Caco-2 (cell line): ENCODE measurements at regions not wholly inside any gene's neighbourhood (a gene's known extent, or its start where the extent isn't known, plus 50 kb on each side); places are given as distances from the start of the nearest gene placed in this dataset.

Experiments used
- BruUV-seq: library from RNA; stranded (reverse); fragments of 400-500 nt; replicated peaks from 2 replicates; lab custom pipeline; 2021; lab: Mats Ljungman, UMichigan
- CTCF ChIA-PET: fragments of 300-600 bp; sonication (Branson Sonifier 250); formaldehyde crosslinking; loops from one replicate; lab custom pipeline; 2022; ENCODE audit warnings: antibody characterized with exemption; lab: Charles Lee
- POLR2A ChIA-PET: fragments of 300-600 bp; sonication (Branson Sonifier 250); formaldehyde crosslinking; loops from one replicate; lab custom pipeline; 2022; ENCODE audit warnings: antibody characterized with exemption; lab: Charles Lee
- DNase-seq, 2 experiments: peaks; one replicate each; pipeline versions ENCODE4 v3.0.0 to v3.0.0-alpha.2; 2020 to 2022
- H3K27me3 ChIP-seq: replicated peaks from 2 replicates; pipeline ENCODE4 v1.6.0; 2011; ENCODE audit warnings: low read length; ENCODE audit not compliant: control insufficient read depth, insufficient read depth
- H3K36me3 ChIP-seq: 2 replicates; pipeline ENCODE4 v1.5.1; 2011; ENCODE audit warnings: low read length; ENCODE audit not compliant: control insufficient read depth, insufficient read depth
- H3K4me1 ChIP-seq: fragments of 250-450 bp; sonication (Bioruptor Pico); 2 replicates; pipeline ENCODE4 v1.5.1; 2020; ENCODE audit warnings: mild to moderate bottlenecking
- H3K4me3 ChIP-seq: 2 replicates; pipeline ENCODE4 v1.5.1; 2011; ENCODE audit warnings: low read depth, mild to moderate bottlenecking, control low read depth, low read length
- H3K9me3 ChIP-seq: fragments of 250-450 bp; sonication (Bioruptor Pico); 2 replicates; pipeline ENCODE4 v1.5.1; 2020; ENCODE audit warnings: mild to moderate bottlenecking, moderate library complexity
- H3K27ac Mint-ChIP-seq: one replicate; pipeline ENCODE4 v1.8.0; 2022; ENCODE audit warnings: mixed read lengths; ENCODE audit not compliant: unreplicated experiment
- H3K27me3 Mint-ChIP-seq: one replicate; pipeline ENCODE4 v1.8.0; 2022; ENCODE audit warnings: mixed read lengths; ENCODE audit not compliant: insufficient read depth, unreplicated experiment
- H3K36me3 Mint-ChIP-seq: one replicate; pipeline ENCODE4 v1.8.0; 2022; ENCODE audit warnings: mild to moderate bottlenecking, mixed read lengths; ENCODE audit not compliant: insufficient read depth, unreplicated experiment
- H3K4me1 Mint-ChIP-seq: one replicate; pipeline ENCODE4 v1.8.0; 2022; ENCODE audit warnings: low read depth, mixed read lengths; ENCODE audit not compliant: unreplicated experiment
- H3K4me3 Mint-ChIP-seq: one replicate; pipeline ENCODE4 v1.8.0; 2022; ENCODE audit warnings: mild to moderate bottlenecking, moderate library complexity, mixed read lengths; ENCODE audit not compliant: unreplicated experiment
- H3K9me3 Mint-ChIP-seq: one replicate; pipeline ENCODE4 v1.8.0; 2022; ENCODE audit warnings: mixed read lengths; ENCODE audit not compliant: unreplicated experiment
- intact Hi-C: fragments of 100-400 bp; cut with micrococcal nuclease; formaldehyde crosslinking; loops from one replicate; pipeline ENCODE4 v1.10.0; 2022; ENCODE audit not compliant: unreplicated experiment
- TF ChIP-seq, protein P1 (sequence below), 2 experiments: fragments of 200-600 bp in 1 of 2; IDR thresholded peaks; 1 replicate in 1 of 2; 2 replicates in 1 of 2; pipeline versions ENCODE4 v1.5.1 to v1.8.0; 2011 to 2022; ENCODE audit warnings: antibody characterized with exemption in 1 of 2, control low read depth in 1 of 2, inconsistent platforms in 1 of 2, low read depth in 1 of 2, low read length in 1 of 2, mild to moderate bottlenecking in 1 of 2, moderate library complexity in 1 of 2; ENCODE audit not compliant: insufficient read depth in 1 of 2, severe bottlenecking in 1 of 2, unreplicated experiment in 1 of 2

DNA sequence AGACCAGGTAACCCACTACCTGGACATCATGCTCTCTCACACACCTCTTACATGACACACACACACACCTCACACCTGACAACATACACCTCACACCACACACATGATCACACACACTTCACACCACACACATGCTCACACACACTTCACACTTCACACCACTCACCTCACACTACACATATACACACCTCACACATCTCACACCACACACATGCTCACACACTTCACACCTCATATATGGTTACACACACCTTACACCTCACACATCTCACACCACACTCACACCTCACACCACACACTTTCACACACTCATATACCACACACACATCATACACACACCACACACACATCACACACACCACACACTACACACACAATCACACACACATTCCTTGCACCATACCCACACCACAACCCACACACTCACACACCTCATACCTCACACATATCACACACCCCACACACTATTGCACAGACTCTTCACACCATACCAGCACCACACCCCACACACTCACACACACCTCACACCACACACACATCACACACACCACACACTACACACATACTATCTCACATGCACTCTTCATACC is 98.1 kb upstream of the PIEZO2 start:
- intact Hi-C loops: no loop called here
- no peak overlapping the region for H3K4me3 ChIP-seq
- no peaks in the 10 kb centered on the region for H3K4me1 ChIP-seq
- no peak for DNase-seq
- Mint-ChIP-seq H3K4me1 (peaks cover 10% of the 10 kb centered on the region), H3K9me3 (no peaks in the 10 kb centered on the region), H3K4me3 (no peak overlapping the region), H3K27ac (no peak overlapping the region), H3K36me3 (no peaks in the 10 kb centered on the region), H3K27me3 (no peaks in the 10 kb centered on the region)
- no peaks in the 10 kb centered on the region for H3K27me3 ChIP-seq
- TF ChIP-seq, protein P1, sequence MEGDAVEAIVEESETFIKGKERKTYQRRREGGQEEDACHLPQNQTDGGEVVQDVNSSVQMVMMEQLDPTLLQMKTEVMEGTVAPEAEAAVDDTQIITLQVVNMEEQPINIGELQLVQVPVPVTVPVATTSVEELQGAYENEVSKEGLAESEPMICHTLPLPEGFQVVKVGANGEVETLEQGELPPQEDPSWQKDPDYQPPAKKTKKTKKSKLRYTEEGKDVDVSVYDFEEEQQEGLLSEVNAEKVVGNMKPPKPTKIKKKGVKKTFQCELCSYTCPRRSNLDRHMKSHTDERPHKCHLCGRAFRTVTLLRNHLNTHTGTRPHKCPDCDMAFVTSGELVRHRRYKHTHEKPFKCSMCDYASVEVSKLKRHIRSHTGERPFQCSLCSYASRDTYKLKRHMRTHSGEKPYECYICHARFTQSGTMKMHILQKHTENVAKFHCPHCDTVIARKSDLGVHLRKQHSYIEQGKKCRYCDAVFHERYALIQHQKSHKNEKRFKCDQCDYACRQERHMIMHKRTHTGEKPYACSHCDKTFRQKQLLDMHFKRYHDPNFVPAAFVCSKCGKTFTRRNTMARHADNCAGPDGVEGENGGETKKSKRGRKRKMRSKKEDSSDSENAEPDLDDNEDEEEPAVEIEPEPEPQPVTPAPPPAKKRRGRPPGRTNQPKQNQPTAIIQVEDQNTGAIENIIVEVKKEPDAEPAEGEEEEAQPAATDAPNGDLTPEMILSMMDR (IDR thresholded peaks at IDR 0.05; ENCODE audit: insufficient read depth in 1 of 2, low read depth in 1 of 2, low read length in 1 of 2, severe bottlenecking in 1 of 2, unreplicated experiment in 1 of 2): no peak
- H3K9me3 ChIP-seq: no peaks in the 10 kb centered on the region
- POLR2A ChIA-PET: no interaction called here
- CTCF ChIA-PET: no interaction called here
- BruUV-seq: no TSS peak
- H3K36me3 ChIP-seq: no peaks in the 10 kb centered on the region

DNA sequence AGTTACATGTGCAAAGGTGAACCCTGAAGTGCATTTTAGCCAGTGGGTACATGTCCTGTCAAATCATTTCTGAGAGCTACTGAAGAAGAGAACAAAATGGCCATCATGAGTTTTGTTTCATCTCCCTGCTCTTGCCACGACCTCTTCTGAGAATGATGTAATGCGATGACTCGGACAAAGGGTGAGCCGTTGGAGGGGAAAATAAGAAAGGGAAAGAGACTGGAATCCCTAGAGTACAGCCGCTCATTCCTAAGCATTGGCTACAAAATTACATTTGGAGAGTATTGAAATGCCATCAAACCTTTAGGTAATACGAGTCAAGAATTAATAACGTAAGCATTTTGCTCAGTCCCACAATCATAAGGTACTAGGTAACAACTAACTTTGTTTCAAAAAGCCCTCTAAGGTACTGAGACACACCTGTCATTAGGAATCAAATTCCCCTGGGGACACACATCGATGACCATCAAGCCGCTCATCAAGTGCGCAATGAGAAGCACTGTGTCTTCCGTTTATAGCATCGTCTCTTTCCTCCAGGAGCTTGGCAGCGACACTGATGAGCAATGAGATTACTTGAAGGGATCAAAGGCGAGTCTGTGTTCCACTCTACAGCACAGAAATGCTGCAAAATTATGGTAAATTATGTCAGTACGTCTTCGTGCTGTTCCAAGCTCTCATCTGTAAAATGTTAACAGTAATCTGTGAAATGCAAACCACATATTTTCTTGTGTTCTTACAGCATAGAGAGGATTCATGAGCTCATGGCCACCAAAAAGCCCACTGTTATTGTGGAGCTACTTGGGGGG is 97.3 kb upstream of the PIEZO2 start:
- Mint-ChIP-seq H3K27me3 (no peaks in the 10 kb centered on the region), H3K36me3 (no peaks in the 10 kb centered on the region), H3K4me3 (no peak overlapping the region), H3K4me1 (peaks cover 10% of the 10 kb centered on the region), H3K9me3 (no peaks in the 10 kb centered on the region), H3K27ac (no peak overlapping the region)
- DNase-seq: no peak
- no peaks in the 10 kb centered on the region for H3K36me3 ChIP-seq
- H3K27me3 ChIP-seq: no peaks in the 10 kb centered on the region
- no peaks in the 10 kb centered on the region for H3K9me3 ChIP-seq
- intact Hi-C loops: no loop called here
- TF ChIP-seq, protein P1 (IDR thresholded peaks at IDR 0.05; ENCODE audit: insufficient read depth in 1 of 2, low read depth in 1 of 2, low read length in 1 of 2, severe bottlenecking in 1 of 2, unreplicated experiment in 1 of 2): no peak
- BruUV-seq: no TSS peak
- ChIA-PET CTCF (no interaction called here), POLR2A (no interaction called here)
- H3K4me1 ChIP-seq: no peaks in the 10 kb centered on the region
- H3K4me3 ChIP-seq: no peak overlapping the region

DNA sequence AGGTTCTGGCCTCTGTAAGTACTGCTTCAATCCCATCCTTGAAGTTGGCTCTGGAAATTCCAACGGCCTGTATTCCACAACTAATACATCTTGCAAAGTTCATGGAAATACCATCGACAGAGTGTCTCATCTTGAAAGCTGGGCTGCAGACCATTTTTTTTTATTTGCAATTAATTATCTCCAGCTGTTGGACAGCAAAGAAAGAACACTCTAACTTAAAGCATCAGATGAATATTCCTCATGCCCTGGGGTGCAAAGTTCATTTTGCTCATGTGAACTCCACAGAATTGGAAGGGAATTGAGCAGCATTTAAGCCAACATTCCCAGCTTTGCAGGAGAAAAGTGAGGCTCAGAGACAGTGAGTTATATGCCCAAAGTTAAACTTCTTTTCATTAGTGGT is 96.5 kb upstream of the PIEZO2 start:
- Mint-ChIP-seq H3K9me3 (no peaks in the 10 kb centered on the region), H3K4me3 (no peak overlapping the region), H3K36me3 (no peaks in the 10 kb centered on the region), H3K27me3 (no peaks in the 10 kb centered on the region), H3K4me1 (peaks cover 10% of the 10 kb centered on the region), H3K27ac (no peak overlapping the region)
- Histone ChIP-seq H3K9me3 (no peaks in the 10 kb centered on the region), H3K36me3 (no peaks in the 10 kb centered on the region), H3K4me3 (no peak overlapping the region), H3K27me3 (no peaks in the 10 kb centered on the region), H3K4me1 (no peaks in the 10 kb centered on the region)
- intact Hi-C loops: no loop called here
- no peak for DNase-seq
- no TSS peak for BruUV-seq
- CTCF ChIA-PET: no interaction called here
- POLR2A ChIA-PET: no interaction called here
- TF ChIP-seq, protein P1 (IDR thresholded peaks at IDR 0.05; ENCODE audit: insufficient read depth in 1 of 2, low read depth in 1 of 2, low read length in 1 of 2, severe bottlenecking in 1 of 2, unreplicated experiment in 1 of 2): no peak
